HG02938 (cell line): ENCODE measurements at regions not wholly inside any gene's neighbourhood (a gene's known extent, or its start where the extent isn't known, plus 50 kb on each side); places are given as distances from the start of the nearest gene placed in this dataset.

ENCODE experiments used
- ATAC-seq: cut with Tn5 transposase; IDR thresholded peaks from one replicate; pipeline ENCODE4 v1.9.1; 2021; ENCODE audit warnings: mild to moderate bottlenecking, moderate library complexity; ENCODE audit not compliant: unreplicated experiment

DNA sequence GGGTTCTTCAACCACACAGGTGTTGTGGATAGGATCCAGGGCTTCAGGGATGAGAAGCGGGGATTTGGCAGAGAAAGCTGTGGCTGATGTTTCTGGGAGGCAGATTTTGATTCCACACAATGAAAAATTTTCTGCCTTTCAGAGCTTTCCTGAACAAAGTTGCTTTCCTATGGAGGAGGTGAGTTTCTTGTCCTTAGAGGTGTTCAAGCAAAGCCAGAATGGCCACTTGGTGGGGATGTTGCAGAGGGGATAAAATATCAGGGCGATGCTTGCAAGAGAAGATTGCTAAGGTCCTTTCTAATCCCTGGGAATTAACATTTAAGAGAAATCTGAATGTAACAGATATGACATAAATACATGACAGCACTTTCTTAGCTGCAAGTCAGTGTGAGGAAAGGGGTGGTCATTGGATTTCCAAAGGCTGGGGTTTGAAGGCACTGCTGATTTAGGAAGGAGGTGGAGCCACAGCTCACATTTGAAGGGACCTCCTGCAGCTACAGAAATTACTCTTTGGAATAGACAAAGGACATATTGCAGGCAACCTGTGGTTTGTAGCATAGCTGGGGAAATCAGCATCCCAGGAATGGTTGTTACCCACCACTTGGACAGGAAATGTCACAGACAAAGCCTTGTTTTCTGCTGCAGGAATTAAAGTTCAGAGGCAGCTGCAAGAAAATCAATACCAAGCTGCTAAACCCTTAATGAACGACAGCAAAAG lies 271.1 kb upstream of the CHD6 start:
- no peak for ATAC-seq

DNA sequence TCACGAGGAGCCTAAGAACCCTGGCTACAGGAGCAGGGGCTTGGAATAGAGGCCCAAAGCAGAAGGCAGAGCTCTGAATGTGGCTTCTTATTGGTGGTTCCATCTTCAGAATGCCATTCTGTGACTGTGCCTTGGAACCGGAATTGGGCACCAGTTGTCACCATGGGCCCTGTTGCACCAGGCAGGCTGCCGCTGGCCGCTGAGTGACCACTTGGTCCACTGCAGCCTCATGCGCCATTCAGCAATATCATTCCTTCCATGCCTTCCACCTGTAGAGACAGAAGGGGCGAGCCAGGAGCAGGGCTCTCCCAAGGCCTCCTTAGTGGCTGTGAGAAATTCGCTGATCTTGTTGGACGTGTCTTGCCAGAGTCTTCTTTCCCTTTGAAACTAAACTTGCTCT lies 270.3 kb upstream of the CHD6 start:
- ATAC-seq, result no peak

DNA sequence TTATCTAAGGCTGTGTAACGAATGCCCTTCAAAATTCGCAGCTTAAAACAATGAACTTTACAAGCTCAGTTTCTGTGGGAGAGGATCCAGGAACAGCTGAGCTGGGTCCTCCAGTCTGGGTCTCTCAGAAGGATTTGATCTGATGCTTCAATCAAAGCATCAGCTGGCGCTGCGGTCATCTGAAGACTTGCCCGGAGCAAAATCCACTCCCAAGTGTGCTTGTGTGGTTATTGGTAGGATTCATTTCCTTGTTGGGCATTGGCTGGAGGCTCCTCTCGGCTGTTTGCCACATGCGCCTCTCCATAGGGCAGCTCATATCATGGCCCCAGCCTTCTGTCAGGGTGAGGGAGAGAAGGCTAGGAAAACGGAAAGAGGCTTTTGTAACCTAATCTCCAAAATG lies 269.3 kb upstream of the CHD6 start:
- no peak for ATAC-seq

DNA sequence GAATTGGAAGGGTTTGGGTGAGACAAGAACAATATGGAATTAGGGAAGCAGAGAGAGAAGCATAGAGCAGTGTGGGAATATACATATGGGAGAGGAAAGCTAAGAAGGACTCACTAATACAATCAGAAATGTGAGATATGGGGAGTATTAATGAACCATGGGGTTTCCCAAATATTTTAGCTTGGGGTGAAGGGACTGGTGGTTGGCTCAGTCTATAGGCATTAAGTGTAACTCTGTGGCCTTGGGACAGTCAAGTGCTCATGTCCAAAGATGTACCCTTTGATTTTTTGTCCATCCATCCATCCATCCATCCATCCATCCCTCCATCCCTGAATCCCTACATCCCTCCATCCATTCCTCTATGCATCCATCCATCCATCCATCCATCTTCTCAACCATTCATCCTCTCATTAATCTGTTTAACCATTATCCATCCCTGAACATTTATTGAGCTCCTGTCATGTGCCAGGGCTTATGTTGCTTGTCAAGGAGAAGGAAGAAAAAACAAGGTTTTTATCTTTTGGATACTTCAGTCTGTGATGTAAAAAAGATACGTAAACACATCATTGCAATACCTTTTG lies 263.4 kb upstream of the CHD6 start:
- ATAC-seq, result no peak

DNA sequence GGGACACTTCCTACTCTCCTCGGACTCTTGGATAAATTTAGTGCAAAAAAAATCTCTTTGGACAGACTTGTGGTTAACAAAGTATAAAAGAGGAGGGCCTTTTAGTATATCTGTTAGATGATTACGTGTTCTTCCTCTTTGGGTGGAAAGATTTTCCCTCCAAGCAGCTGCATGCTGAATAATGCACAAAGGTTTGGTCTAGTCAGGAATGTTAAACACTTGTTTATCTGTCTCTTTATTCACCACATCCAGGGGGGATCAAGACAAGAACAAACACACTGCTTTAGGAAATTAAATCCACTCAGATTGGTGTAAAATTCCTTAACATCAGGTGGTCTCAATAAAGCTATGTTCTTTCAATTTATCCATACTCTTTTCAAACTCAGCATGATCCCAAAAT lies 260.9 kb upstream of the CHD6 start:
- no peak for ATAC-seq

DNA sequence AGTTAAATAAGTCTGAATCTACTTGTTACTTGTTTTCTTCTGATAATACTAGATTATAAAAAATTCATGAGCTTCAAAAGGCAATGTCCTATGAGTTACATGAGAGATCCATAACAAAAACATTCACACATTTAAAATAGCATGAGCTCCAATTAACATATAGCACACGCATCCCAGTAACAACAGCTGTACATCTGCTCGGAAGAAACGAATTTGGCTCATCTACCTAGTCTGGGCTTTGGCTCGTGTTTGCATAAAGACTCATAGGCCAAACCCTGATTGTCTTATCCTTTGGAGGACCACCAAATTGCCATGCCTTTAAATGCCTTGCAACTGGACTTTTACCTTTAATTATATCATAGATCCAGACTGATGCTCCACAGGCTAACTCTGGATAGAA lies 259.7 kb upstream of the CHD6 start:
- no peak for ATAC-seq

DNA sequence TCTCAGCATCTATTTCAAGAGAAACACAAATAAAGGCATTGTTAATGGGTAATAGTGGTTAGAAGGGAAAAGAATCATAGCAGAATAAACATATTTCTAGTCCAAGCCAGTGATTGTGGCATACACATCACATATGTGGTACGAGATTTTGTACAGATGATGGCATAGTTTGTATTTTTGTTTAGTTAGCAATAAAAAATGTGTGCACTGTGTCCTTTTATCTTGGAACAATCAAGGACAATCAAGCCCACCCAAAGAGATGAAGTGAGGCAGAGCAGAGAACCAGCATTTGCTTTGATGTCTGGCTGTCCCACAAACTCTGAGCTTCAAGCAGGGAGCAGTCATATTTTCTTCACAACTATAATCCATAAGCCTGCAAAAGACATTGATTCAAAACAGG lies 256.5 kb upstream of the CHD6 start:
- ATAC-seq, result no peak

DNA sequence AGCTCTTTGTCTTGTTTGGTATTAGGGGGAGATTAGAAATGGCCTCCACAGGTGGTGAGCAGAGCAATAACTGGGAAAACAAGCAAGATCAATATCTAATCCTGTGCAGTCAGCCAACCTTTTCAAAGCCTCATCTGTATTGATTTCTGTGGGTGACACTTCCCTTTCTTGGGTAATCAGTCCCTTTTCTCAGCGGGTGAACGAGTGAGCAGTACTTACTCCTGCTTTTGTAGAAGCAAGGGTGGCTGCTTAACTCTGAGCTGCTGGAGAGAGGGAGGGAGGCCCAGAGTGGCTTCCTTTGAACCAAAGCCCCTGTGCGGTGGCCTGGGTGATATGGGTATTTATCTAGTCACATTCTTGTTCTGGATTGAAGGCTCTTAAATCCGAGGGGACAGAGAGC lies 254.8 kb upstream of the CHD6 start:
- no peak for ATAC-seq

DNA sequence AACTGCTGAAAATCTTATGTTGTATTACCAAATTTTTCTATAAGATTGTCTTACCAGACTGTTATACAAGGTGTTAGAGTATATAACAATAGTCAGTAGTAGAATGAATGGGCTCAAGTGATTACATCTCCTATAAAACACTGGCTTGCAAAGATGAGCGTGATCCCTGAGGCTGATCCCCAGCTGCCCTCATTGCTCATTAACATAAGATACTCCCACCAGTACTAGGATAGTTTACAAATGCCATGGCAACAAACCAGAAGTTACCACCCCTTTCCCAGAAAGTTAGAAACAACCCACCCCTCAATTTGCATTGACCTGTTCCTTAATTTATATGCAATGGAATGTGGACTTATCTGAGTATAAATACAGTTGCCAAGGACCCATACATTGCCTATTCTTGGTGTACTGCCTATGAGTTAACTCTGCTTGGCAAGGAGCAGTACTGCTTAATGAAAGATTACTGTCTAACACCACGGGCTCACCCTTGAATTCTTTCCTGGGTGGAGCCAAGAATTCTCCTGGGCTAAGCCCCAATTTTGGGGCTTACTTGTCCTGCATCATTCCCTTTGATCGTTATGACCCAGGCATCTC lies 252.8 kb upstream of the CHD6 start:
- ATAC-seq, result no peak

DNA sequence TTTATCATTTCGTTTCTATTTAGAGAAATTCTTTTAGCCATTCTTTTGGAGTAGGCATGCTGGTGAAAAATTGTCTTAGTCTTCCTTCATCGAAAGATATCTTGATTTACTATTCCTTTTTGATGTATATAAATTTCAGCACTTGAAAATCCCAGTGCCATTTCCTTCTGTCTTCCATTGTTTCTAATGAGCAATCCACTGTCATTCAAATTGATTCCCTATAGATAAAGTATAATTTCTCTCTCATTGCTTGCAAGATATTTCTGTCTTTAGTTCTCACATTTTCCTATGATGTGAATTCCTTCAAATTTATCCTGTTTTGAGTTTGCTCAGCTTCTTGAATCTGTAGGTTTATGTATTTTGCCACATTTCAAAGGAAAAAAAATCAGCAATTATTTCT lies 251.1 kb upstream of the CHD6 start:
- ATAC-seq, result no peak

DNA sequence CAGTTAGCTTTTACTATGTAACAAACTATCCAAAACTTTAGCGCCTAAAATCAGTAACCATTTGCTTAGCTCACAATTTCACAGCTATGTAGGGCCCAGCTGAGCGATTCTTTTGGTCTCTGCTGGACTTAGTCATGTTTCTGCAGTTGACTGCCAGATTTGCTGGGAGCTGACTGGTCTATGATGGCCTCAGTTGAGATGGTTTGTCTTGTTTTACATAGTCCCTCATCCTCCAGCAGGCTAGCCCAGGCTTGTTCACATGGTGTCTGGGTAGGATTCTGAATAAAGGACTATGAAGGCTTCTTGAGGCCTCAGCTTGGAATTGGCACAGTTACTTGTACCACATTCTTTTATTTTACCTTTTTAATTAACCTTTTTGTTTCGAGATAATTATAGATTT lies 247.8 kb upstream of the CHD6 start:
- ATAC-seq, result no peak

DNA sequence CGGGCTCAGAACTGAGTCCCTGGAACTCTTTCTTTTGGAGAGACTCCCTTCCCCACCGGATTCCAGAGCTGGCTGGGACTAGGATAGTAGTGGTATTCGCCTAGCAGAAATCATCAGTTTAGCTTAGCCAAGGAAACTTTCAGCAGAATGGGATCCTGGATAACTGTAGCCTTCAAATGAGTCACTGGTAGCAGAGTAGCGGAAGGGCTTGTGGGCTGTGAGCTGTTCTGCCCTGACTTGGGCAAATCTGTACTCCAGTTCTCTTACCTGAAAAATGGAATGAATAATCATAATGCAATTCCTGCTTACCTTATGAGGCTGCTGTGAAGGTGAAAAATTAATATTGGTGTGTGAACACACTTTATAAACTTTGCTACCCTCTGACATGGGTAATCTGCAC lies 244.3 kb upstream of the CHD6 start:
- no peak for ATAC-seq

DNA sequence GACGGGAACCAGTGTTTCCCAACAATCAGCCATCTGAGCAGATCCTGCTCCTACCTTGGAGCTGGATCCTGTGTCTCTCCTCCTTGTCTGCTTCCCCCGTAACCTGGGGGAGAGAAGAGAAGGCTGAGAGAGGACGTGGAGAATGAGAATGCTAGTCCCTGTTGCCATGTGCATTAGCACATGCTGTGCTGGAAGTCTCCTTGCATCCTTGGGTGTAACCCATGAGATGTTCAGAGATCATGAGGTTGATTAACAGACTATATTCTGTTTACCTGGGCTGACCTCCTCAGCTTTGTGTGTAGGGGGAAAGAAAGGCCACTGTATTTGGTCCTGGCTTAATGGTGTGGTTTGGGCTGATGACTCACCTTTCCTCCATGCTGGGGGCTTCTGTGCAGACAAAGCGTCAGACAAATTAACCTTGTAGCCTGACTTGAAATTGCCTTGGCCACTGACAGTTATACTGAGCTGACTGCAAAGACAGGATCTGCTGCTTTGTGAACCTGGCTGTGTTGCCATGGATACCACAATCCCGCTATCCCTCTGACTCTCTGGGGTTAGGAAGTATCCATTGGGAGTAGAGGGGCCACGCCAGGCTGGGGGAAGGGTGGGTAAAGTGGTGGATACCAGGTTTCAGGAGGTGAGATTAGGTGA lies 243.7 kb upstream of the CHD6 start:
- ATAC-seq, result no peak

DNA sequence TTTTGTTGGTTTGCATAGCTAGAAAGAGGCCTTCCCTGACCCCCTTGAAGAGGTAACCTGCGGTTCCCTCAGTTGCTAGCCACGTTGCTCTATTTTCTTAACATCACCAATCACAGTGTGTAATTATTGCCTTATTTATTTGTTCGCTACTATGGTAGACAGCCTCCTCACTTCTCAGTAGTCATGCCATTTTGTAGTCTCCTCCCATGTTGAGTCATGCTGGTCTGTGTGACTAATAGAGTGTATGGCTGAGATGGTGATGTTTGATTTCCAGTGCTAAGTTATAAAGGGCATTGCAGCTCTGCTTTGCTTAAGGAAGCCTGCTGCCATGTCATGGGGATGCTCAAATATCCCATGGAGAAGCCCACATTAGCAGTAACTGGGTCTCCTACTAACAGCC lies 236.6 kb upstream of the CHD6 start:
- no peak for ATAC-seq

DNA sequence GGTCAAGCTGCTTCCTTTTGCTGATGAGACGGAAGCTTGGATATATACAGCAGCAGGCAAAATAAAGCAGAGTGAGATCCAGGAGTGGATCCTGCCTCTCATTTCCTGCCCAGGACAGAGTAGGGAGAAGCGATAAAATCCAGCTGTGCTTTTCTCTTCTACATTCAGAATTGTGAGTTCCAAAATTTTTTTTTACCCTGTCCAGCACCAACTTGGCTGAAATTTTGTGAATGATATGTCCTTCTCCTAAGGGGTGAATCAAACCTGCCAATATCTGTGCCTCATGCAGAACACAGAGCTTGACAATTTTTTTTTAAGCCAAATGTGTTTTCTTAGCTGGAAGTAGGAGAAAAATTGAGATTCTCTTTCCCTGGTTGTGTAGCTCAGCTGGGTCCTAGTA lies 235.6 kb upstream of the CHD6 start:
- no peak for ATAC-seq

DNA sequence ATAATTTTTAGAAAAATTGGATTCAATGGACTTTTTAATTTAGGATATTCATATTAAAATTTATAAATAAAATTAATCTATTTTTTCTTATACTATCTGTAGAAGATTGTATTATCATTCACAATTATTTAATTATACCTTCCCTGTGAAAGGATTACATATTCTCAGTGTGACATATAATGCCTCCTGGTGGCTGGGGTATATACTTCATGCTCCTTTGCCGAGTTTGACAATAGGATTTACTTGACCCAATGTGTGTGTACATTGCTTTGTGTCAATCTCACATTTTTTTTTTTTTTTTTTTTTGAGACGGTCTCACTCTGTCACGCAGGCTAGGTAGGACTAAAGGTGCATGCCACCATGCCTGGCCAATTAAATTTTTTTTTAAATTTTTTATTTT lies 230.0 kb upstream of the CHD6 start:
- no peak for ATAC-seq

DNA sequence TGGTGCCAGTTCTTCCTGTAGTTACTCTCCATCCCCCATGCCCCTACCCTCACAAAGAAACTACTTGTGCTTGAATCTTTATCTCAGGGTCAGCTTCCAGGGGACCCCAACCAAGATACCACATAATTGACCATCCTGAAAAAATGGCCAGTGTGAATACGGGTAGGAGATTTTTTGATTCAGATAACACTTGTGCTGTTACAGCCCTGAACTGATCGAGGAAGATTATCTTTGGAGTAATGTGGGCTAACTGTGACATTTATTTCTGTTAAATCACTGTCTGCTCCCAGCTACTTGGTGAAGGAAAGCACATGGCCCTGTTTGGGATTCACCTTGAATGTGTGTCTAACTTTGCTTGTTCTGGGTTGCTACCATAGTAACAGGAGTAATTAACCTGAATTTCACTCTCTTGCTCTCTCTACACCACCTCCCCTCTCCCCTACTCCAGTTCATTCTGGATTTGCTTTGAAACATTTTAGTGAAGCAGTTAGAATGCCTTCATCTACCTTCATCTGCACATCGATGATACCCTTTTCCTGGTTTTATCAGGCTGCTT lies 219.6 kb upstream of the CHD6 start:
- ATAC-seq, result no peak

DNA sequence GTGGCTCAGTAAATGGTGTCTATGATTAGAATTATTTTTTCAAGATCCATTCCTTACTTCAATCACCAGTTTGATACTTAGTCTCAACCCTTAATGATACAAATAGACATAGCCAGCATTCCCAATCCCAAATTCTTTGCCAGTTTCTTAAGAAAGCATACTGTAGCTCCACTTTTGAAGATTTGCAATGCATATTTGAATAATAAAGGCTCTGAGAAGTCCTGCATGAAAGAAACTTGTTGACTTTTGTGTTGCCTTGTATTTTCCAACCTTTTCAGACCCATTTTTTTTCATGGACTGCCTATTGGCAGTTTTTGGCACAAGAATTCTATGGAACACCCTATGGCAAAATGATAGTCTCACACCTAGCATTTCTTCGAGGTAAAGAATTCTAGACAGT lies 215.6 kb upstream of the CHD6 start:
- ATAC-seq, result no peak

DNA sequence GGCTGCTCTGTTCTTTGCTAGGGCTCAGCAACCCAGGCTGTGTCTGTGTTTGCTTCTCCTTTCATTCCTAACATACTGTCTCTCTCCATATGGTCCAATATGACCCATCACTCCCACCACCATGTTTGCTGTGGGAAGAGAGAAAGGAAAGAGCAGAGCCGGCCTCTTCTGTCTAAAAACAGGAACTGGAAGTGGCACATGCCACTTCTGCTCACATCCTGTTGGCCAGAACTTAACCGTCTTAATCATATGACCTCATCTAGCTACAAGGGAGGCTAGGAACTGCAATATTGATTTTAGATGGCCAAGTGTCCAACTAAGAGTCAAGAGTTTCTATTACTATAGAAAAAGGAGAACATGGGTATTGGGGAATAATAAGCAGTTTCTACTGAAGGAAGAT lies 212.5 kb upstream of the CHD6 start:
- ATAC-seq, result no peak

DNA sequence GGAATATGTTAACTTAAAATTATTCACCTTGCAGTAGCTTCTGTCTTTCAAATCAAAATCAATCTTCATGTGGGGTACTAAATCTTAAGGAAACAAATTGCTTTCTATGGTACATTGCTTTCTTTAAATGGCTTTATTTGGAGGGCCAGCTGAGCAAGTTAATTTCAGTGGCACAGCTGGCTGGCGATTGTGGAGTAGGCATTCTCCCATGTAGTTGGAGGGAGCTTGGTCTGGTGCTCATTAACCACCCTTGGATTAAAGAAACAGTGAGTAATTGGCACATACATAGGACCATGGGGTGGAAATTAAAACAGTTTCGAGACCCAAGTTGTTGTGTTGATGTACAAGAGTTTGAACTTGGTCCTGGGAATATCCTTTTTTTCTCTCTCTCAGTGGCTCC lies 201.3 kb upstream of the CHD6 start:
- ATAC-seq, result no peak

DNA sequence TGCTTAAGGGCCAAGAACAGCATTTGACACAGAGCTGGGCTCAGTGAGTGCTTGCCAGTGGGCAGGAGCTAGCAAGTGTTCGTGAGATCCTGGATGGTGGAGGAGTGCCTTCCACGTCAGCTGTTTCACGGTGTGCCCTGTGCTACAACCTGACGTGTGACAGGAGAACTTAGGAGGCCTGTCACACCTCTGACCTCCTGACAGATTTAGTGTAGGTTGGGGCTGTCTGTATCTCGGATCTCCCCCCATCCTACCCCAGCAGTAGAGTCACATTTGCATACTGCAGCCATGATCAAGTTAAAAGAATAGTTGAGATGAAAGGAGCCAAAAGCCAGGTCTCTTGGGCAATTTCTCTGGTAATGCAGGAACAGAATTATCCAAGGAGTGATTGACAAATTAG lies 200.8 kb upstream of the CHD6 start:
- ATAC-seq, result no peak

DNA sequence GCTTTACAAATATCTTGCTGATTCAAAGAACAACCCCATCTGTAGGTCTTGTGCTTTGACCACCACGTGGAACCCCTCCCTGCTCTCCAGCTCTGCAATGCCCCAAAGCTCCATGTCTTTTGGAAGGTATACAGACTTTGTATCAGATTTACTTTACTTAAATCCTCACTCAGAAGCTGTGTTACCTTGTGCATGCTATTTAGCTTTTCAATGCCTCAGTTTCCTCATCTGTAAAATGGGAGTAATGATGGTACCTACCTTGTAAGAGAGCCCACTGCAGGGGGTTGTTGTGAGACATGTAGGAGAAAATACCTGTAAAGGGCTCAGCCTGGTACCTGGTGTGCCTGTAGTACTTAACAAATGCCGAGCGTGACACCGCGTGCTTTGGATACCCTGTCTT lies 200.2 kb upstream of the CHD6 start:
- no peak for ATAC-seq
